GM12878 (cell line): ENCODE measurements at regions not wholly inside any gene's neighbourhood (a gene's known extent, or its start where the extent isn't known, plus 50 kb on each side); places are given as distances from the start of the nearest gene placed in this dataset.

ENCODE experiments used
- ATAC-seq: fragments of 200-7000 bp; cut with Tn5 transposase; 3 replicates; pipeline ENCODE4 v1.9.1; 2020; ENCODE audit warnings: mild to moderate bottlenecking, moderate library complexity
- BruUV-seq: library from RNA; stranded (reverse); fragments of 400-500 nt; replicated peaks from 2 replicates; lab custom pipeline; 2021; lab: Mats Ljungman, UMichigan
- CTCF ChIA-PET: fragments of 300-600 bp; sonication (Branson Sonifier 250); formaldehyde crosslinking; extraction: SDS; loops from one replicate; lab custom pipeline; 2021; ENCODE audit warnings: inconsistent platforms; lab: Yijun Ruan, JAX
- POLR2A ChIA-PET: fragments of 350-600 bp; formaldehyde crosslinking; extraction: SDS; loops from one replicate; lab custom pipeline; 2021; ENCODE audit warnings: inconsistent platforms; lab: Charles Lee
- RAD21 ChIA-PET: fragments of 300-600 bp; sonication (Branson Sonifier 250); formaldehyde crosslinking; loops from one replicate; lab custom pipeline; 2023; ENCODE audit warnings: antibody characterized with exemption; ENCODE audit not compliant: unreplicated experiment; lab: Charles Lee
- SMC1A ChIA-PET: fragments of 300-600 bp; sonication (Branson Sonifier 250); formaldehyde crosslinking; loops from one replicate; lab custom pipeline; 2023; ENCODE audit not compliant: unreplicated experiment, uncharacterized antibody; lab: Charles Lee
- DNase-seq: peaks from one replicate; pipeline ENCODE4 v3.0.0-alpha.2; 2011; ENCODE audit warnings: low read depth, low spot score
- FAIRE-seq: peaks from 3 replicates; lab custom pipeline; 2011; peaks lifted over from hg19 to GRCh38; lab: Jason Lieb, UNC
- H2AFZ ChIP-seq: 2 replicates; pipeline ENCODE4 v1.6.0; 2011; ENCODE audit warnings: low read depth, low read length, control low read depth; ENCODE audit not compliant: control insufficient read depth
- H3K27ac ChIP-seq: 2 replicates; pipeline ENCODE4 v1.5.1; 2011; ENCODE audit warnings: control low read depth; ENCODE audit not compliant: control insufficient read depth, insufficient read depth
- H3K27me3 ChIP-seq, 2 experiments: replicated peaks in 1 of 2; 2 replicates each; pipeline versions ENCODE4 v1.6.0 to v1.6.1; 2011; ENCODE audit warnings: low read length in 1 of 2; ENCODE audit not compliant: control insufficient read depth in 2 of 2, insufficient read depth in 2 of 2
- H3K36me3 ChIP-seq, 2 experiments: 2 replicates each; pipeline ENCODE4 v1.5.1; 2011; ENCODE audit warnings: low read length in 1 of 2; ENCODE audit not compliant: control insufficient read depth in 2 of 2, insufficient read depth in 2 of 2
- H3K4me1 ChIP-seq: 2 replicates; pipeline ENCODE4 v1.6.1; 2011; ENCODE audit warnings: mild to moderate bottlenecking, low read length, moderate library complexity, mixed read lengths; ENCODE audit not compliant: control insufficient read depth, insufficient read depth
- H3K4me2 ChIP-seq: 2 replicates; pipeline ENCODE4 v1.6.0; 2011; ENCODE audit warnings: control low read depth; ENCODE audit not compliant: control insufficient read depth, insufficient read depth
- H3K4me3 ChIP-seq: fragments of 200-600 bp; sonication (generic); 2 replicates; pipeline ENCODE4 v1.5.1; 2016
- H3K79me2 ChIP-seq: 2 replicates; pipeline ENCODE4 v1.6.0; 2011; ENCODE audit warnings: low read length; ENCODE audit not compliant: control insufficient read depth, insufficient read depth
- H3K9ac ChIP-seq: 2 replicates; pipeline ENCODE4 v1.8.0; 2011; ENCODE audit warnings: low read length, control low read depth, mixed read lengths; ENCODE audit not compliant: control insufficient read depth, insufficient read depth
- H3K9me3 ChIP-seq: replicated peaks from 3 replicates; pipeline ENCODE4 v1.5.1; 2011; ENCODE audit warnings: mild to moderate bottlenecking, low read length; ENCODE audit not compliant: control insufficient read depth, insufficient read depth
- H4K20me1 ChIP-seq: 2 replicates; pipeline ENCODE4 v1.6.0; 2011; ENCODE audit not compliant: control insufficient read depth, insufficient read depth
- BCL11A ChIP-seq: IDR thresholded peaks from 2 replicates; pipeline ENCODE4 v1.6.1; 2011; ENCODE audit warnings: low read depth, low read length
- KAT2A ChIP-seq: conservative IDR thresholded peaks from 2 replicates; pipeline ENCODE4 v1.6.1; 2011; ENCODE audit warnings: low read depth, low read length; ENCODE audit not compliant: control insufficient read depth
- NFYA ChIP-seq: IDR thresholded peaks from 2 replicates; pipeline ENCODE4 v1.6.1; 2011; ENCODE audit warnings: low read depth, mild to moderate bottlenecking, low read length, improper control_type of control experiment, borderline replicate concordance
- RB1 ChIP-seq: fragments of 450-650 bp; formaldehyde crosslinking; IDR thresholded peaks from 2 replicates; pipeline ENCODE4 v1.6.1; 2017; ENCODE audit warnings: mild to moderate bottlenecking, borderline replicate concordance
- STAT3 ChIP-seq: IDR thresholded peaks from 2 replicates; pipeline ENCODE4 v1.6.1; 2011; ENCODE audit warnings: low read depth, low read length, improper control_type of control experiment
- WGBS: methylation state at CpG from one replicate; pipeline ENCODE4 v1.1.6; 2016; ENCODE audit warnings: low lambda C conversion rate; ENCODE audit not compliant: insufficient replicate concordance, insufficient coverage; ENCODE audit errors: missing lambda C conversion rate; 5-methylcytosine and 5-hydroxymethylcytosine counted together
- in situ Hi-C: fragments of 300-500 bp; cut with MboI; formaldehyde crosslinking; loops from 9 replicates; pipeline ENCODE4 v1.14.3; 2018; ENCODE audit warnings: mixed read lengths
- intact Hi-C: fragments of 100-400 bp; cut with micrococcal nuclease; formaldehyde crosslinking; loops from one replicate; pipeline ENCODE4 v1.14.2; 2022; ENCODE audit not compliant: unreplicated experiment
- TF ChIP-seq, protein P1 (sequence below): fragments of 450-650 bp; formaldehyde crosslinking; IDR thresholded peaks from 2 replicates; pipeline ENCODE4 v1.5.0; 2022; ENCODE audit warnings: mild to moderate bottlenecking, missing genetic modification characterization
- TF ChIP-seq, protein P2 (sequence below): fragments of 450-650 bp; IDR thresholded peaks from 2 replicates; pipeline ENCODE4 v1.6.1; 2017; ENCODE audit warnings: mild to moderate bottlenecking, low read depth, inconsistent platforms; ENCODE audit not compliant: poor library complexity, severe bottlenecking
- TF ChIP-seq, protein P3 (sequence below): IDR thresholded peaks from 2 replicates; pipeline ENCODE4 v1.6.1; 2011; ENCODE audit warnings: low read depth, mild to moderate bottlenecking, low read length, moderate library complexity, borderline replicate concordance; ENCODE audit errors: extremely low read depth

DNA sequence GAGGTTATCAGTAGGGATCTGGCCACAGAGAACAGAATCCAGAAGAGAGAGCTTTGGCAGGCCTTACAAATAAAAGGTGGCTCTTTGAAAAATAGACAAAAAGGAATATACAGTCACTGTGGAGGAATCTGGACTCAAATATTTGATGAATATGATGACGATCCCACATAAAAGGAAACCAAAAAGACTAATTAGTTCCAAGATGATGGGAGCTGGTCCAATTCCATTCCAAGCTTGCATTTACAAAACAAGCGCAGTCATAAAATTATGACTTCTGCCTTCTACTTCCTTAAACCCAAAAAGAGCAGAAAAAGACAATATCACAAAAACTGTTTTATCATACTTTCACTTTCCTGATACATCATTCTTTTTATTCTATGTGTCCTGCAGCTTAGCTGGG lies 285.8 kb downstream of the DIPK2A start (continued):
- TF ChIP-seq STAT3, result no peak
- TF ChIP-seq, protein P1, sequence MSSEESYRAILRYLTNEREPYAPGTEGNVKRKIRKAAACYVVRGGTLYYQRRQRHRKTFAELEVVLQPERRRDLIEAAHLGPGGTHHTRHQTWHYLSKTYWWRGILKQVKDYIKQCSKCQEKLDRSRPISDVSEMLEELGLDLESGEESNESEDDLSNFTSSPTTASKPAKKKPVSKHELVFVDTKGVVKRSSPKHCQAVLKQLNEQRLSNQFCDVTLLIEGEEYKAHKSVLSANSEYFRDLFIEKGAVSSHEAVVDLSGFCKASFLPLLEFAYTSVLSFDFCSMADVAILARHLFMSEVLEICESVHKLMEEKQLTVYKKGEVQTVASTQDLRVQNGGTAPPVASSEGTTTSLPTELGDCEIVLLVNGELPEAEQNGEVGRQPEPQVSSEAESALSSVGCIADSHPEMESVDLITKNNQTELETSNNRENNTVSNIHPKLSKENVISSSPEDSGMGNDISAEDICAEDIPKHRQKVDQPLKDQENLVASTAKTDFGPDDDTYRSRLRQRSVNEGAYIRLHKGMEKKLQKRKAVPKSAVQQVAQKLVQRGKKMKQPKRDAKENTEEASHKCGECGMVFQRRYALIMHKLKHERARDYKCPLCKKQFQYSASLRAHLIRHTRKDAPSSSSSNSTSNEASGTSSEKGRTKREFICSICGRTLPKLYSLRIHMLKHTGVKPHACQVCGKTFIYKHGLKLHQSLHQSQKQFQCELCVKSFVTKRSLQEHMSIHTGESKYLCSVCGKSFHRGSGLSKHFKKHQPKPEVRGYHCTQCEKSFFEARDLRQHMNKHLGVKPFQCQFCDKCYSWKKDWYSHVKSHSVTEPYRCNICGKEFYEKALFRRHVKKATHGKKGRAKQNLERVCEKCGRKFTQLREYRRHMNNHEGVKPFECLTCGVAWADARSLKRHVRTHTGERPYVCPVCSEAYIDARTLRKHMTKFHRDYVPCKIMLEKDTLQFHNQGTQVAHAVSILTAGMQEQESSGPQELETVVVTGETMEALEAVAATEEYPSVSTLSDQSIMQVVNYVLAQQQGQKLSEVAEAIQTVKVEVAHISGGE (CRISPR knock-in tag), result no peak

DNA sequence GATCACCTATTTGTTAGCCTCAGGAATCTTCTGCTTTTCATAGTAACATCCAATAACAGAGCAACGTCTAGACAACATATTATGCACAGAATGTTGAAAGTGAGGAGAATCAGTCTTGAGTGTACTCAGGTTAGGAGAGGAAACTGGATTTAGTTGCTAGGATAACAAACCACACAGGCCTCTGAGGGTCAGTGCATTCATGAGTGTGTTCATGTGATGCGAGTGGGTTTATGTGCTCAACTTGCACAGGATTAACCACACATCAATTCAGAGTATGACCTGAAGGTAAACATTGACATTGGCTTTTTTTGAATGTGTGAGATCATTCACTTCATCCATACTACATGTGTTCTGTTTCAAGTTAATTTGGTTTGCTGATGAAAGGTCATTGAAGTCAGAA lies 287.6 kb downstream of the DIPK2A start:
- Histone ChIP-seq H3K79me2 (no peaks in the 10 kb centered on the region), H3K9ac (no peak overlapping the region), H3K36me3 (no peaks in the 10 kb centered on the region), H3K4me1 (no peaks in the 10 kb centered on the region), H3K27me3 (no peaks in the 10 kb centered on the region), H3K27ac (no peak overlapping the region), H4K20me1 (no peaks in the 10 kb centered on the region), H3K4me2 (no peak overlapping the region), H2AFZ (no peak overlapping the region), H3K4me3 (no peak overlapping the region), H3K9me3 (no peaks in the 10 kb centered on the region; the same call in 2 of the 3 replicates)
- in situ Hi-C loops (no loop called here), intact Hi-C loops (no loop called here)
- no peak for ATAC-seq
- no peak for FAIRE-seq
- TF ChIP-seq KAT2A, result no peak
- no peak for TF ChIP-seq NFYA
- no peak for TF ChIP-seq BCL11A
- TF ChIP-seq, protein P2, sequence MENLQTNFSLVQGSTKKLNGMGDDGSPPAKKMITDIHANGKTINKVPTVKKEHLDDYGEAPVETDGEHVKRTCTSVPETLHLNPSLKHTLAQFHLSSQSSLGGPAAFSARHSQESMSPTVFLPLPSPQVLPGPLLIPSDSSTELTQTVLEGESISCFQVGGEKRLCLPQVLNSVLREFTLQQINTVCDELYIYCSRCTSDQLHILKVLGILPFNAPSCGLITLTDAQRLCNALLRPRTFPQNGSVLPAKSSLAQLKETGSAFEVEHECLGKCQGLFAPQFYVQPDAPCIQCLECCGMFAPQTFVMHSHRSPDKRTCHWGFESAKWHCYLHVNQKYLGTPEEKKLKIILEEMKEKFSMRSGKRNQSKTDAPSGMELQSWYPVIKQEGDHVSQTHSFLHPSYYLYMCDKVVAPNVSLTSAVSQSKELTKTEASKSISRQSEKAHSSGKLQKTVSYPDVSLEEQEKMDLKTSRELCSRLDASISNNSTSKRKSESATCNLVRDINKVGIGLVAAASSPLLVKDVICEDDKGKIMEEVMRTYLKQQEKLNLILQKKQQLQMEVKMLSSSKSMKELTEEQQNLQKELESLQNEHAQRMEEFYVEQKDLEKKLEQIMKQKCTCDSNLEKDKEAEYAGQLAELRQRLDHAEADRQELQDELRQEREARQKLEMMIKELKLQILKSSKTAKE, result no peak
- TF ChIP-seq, protein P3, sequence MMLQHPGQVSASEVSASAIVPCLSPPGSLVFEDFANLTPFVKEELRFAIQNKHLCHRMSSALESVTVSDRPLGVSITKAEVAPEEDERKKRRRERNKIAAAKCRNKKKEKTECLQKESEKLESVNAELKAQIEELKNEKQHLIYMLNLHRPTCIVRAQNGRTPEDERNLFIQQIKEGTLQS, result no peak
- TF ChIP-seq RB1, result no peak
- WGBS, result 69% methylated on average over 2 of the region's 2 CpGs
- CTCF ChIA-PET, result interaction anchor here (1.2 kb wide), 1 partner anchor 9 kb away, joined by 3 read pairs; no protein-coding TSS in a partner anchor
- POLR2A ChIA-PET, result no interaction called here
- no peak for DNase-seq
- RAD21 ChIA-PET, result no interaction called here
- SMC1A ChIA-PET, result no interaction called here
- no TSS peak for BruUV-seq
